ENCODE measurements at regions not wholly inside any gene's neighbourhood (a gene's known extent, or its start where the extent isn't known, plus 50 kb on each side); places are given as distances from the start of the nearest gene placed in this dataset.
A peak's percentile ranks its signal among the peaks of the same experiment; 100 is the strongest.
"Not testable (repeated sequence)": the region's sequence is repeated elsewhere in the genome, so short reads cannot be mapped to it uniquely, and the experiment has no call there.

DNA sequence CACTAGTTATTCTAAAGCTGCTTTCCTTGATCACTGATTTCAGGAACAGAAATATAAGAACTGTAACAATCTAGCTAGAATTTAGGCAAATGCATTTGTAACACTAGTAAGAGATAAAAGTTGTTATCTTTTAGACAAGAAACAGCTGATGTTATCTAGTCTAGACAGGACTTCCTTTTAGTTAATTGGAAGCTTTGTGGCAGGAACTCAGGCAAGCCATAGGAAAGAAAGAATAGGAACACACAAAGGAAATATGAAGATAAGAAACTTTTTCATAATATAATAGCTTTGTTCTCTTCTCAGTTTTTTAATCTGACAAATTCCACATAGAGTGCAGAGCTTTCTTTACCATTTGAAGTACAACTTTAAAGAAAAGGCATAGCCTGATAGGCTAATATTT is 59.0 kb upstream of the AGR3 start:
- Histone ChIP-seq H3K36me3 (ENCODE audit: low read depth) (no peaks in the 10 kb centered on the region), H3K4me1 (ENCODE audit: low read depth) (peaks cover 3% of the 10 kb centered on the region), H3K4me3 (no peak overlapping the region), H3K9me3 (peaks cover 4% of the 10 kb centered on the region)
- TF ChIP-seq, protein P1, sequence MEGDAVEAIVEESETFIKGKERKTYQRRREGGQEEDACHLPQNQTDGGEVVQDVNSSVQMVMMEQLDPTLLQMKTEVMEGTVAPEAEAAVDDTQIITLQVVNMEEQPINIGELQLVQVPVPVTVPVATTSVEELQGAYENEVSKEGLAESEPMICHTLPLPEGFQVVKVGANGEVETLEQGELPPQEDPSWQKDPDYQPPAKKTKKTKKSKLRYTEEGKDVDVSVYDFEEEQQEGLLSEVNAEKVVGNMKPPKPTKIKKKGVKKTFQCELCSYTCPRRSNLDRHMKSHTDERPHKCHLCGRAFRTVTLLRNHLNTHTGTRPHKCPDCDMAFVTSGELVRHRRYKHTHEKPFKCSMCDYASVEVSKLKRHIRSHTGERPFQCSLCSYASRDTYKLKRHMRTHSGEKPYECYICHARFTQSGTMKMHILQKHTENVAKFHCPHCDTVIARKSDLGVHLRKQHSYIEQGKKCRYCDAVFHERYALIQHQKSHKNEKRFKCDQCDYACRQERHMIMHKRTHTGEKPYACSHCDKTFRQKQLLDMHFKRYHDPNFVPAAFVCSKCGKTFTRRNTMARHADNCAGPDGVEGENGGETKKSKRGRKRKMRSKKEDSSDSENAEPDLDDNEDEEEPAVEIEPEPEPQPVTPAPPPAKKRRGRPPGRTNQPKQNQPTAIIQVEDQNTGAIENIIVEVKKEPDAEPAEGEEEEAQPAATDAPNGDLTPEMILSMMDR (IDR thresholded peaks at IDR 0.05) = no peak
- DNase-seq = no peak
- ATAC-seq = no peak
- intact Hi-C loops (cut with DNase I, micrococcal nuclease) = no loop called here

DNA sequence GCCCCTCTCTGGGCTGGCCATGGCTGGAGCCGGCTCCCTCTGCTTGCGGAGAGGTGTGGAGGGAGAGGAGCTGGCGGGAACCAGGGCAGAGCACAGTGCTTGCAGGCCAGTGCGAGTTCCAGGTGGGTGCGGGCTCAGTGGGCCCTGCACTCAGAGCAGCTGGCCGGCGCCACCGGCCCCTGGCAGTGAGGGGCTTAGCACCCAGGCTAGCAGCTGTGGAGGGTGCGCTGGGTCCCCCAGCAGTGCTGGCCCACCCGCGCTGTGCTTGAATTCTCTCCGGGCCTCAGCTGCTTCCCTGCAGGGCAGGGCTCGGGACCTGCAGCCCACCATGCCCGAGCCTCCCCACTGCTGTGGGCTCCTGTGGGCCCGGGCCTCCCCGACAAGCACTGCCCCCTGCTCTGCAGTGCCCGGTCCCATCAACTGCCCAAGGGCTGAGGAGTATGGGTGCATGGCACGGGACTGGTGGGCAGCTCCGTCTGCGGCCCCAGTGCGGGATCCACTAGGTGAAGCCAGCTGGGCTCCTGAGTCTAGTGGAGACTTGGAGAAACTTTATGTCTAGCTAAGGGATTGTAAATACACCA is 61.2 kb upstream of the AGR3 start:
- intact Hi-C loops (cut with DNase I, micrococcal nuclease) = no loop called here
- Histone ChIP-seq H3K4me3 (no peak overlapping the region), H3K4me1 (ENCODE audit: low read depth) (no peaks in the 10 kb centered on the region), H3K36me3 (ENCODE audit: low read depth) (no peaks in the 10 kb centered on the region), H3K9me3 (peaks cover 11% of the 10 kb centered on the region)
- TF ChIP-seq, protein P1 (IDR thresholded peaks at IDR 0.05) = no peak
- ATAC-seq (no peak), DNase-seq (no peak)

DNA sequence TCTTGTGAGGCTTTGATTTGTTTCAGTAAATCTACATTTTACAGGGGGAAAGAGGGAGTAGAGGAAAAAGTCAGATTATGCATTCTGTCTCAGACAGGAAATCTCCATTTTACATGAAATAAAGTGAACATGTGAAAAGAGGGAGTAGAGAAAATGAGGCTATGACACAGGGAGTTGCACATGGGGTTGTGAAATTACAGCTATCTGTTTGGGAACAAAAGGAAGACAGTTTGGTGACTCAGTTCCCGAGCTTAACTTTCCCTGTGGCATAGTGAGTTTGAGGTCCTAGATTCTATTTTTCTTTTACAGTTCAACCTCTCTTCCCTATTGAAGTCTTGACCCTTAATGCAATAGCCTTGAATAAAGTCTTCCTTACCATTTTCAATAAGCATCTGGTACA is 63.2 kb upstream of the AGR3 start:
- intact Hi-C loops (cut with DNase I, micrococcal nuclease) = no loop called here
- DNase-seq = no peak
- ATAC-seq = no peak

DNA sequence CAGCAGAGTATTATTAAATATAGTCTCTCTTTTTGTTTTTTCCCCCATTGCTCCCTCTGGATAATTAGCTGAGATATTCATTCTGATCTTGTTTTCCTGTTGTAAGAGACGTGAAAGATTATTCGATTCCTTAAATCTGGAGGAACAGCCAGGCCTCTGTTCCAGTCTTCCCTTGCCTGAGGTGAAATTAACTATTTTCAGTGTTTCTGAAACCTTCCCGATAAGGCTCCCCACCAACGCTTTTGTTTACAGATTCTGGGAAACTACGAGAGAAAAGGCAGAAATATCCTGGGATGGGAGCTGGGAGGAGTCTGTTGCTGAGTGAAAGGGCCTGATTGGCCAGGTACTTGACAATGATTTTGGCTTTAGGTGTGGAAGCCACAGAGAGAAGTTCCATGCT is 63.6 kb upstream of the AGR3 start:
- H3K4me1 ChIP-seq (ENCODE audit: low read depth) = no peaks in the 10 kb centered on the region
- TF ChIP-seq, protein P1 (IDR thresholded peaks at IDR 0.05) = no peak
- peaks cover 17% of the 10 kb centered on the region for H3K9me3 ChIP-seq
- H3K4me3 ChIP-seq = no peak overlapping the region
- intact Hi-C loops (cut with DNase I, micrococcal nuclease) = no loop called here
- DNase-seq (no peak), ATAC-seq (no peak)
- H3K36me3 ChIP-seq (ENCODE audit: low read depth) = no peaks in the 10 kb centered on the region

More for the DNA sequence above, 63.2 kb upstream of the AGR3 start:
- Histone ChIP-seq H3K4me3 (no peak overlapping the region), H3K36me3 (ENCODE audit: low read depth) (no peaks in the 10 kb centered on the region), H3K4me1 (ENCODE audit: low read depth) (no peaks in the 10 kb centered on the region), H3K9me3 (peaks cover 17% of the 10 kb centered on the region)
- TF ChIP-seq, protein P1 (IDR thresholded peaks at IDR 0.05) = no peak

DNA sequence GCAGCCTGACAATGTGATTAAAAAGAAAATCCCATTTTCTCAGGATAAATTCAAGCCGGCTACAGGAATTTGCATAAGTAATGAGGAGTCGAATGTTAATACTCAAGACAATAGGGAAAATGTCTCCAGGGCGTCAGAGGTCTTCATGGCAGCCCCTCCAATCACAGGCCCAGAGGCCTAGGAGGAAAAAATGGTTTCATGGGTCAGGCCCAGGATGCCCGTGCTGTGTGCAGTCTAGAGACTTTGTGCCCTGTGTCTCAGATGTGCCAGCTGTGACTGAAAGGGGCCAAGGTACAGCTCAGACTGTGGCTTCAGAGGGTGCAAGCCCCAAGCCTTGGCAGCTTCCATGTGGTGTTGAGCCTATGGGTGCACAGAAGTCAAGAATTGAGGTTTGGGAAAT is 66.3 kb upstream of the AGR3 start:
- H3K36me3 ChIP-seq (ENCODE audit: low read depth); H3K4me3 ChIP-seq; ATAC-seq; DNase-seq; H3K4me1 ChIP-seq (ENCODE audit: low read depth); intact Hi-C loops (cut with DNase I, micrococcal nuclease): not testable (repeated sequence)
- H3K9me3 ChIP-seq = peaks cover 17% of the 10 kb centered on the region

DNA sequence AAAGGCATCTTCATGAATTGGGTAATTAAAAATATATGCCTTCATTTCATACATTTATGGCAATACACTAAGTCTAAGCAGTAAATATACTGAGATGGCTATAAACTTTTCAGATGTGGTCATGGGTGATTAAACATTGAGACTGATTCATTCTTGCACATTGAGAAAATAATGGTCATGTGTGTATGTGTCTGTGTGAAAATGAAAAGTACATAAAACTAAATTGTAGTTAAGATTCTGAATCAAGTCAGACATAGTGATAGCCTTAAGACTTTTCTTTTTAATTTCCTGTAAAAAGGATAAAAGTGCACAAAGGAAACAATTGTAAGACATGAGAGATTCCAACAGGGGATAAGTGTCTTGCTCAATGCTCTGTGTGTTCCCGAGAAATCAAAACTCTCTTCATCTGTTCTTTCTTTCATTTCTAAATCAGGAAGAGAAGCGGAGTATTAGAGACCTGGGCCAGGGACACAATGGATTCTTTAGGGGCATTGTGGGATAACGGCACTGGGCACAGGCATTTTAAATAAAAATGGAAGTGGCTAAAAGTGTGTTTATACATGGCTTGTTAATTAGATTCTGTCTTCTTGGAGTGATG is 69.8 kb upstream of the AGR3 start:
- ATAC-seq (peak; percentile 54), DNase-seq (no peak)
- intact Hi-C loops (cut with DNase I, micrococcal nuclease) = no loop called here
- Histone ChIP-seq H3K4me3 (no peak overlapping the region), H3K9me3 (peaks cover 13% of the 10 kb centered on the region), H3K4me1 (ENCODE audit: low read depth) (no peaks in the 10 kb centered on the region), H3K36me3 (ENCODE audit: low read depth) (no peaks in the 10 kb centered on the region)
- TF ChIP-seq, protein P1 (IDR thresholded peaks at IDR 0.05) = no peak
